B cell (primary cell): ENCODE measurements at regions not wholly inside any gene's neighbourhood (a gene's known extent, or its start where the extent isn't known, plus 50 kb on each side); places are given as distances from the start of the nearest gene placed in this dataset.

ENCODE experiments used
- ATAC-seq: fragments of 200-7000 bp; cut with Tn5 transposase; one replicate; pipeline ENCODE4 v1.10.0; 2021; ENCODE audit warnings: low read depth, mild to moderate bottlenecking, moderate number of reproducible peaks, moderate library complexity
- CTCF ChIA-PET: fragments of 350-600 bp; sonication (Branson Sonifier 250); formaldehyde crosslinking; loops from one replicate; lab custom pipeline; 2021; ENCODE audit warnings: antibody characterized with exemption, inconsistent platforms; lab: Charles Lee
- POLR2A ChIA-PET: fragments of 350-600 bp; sonication (Branson Sonifier 250); formaldehyde crosslinking; loops from one replicate; lab custom pipeline; 2021; ENCODE audit warnings: antibody characterized with exemption; lab: Charles Lee
- DNase-seq: peaks from one replicate; pipeline ENCODE4 v3.0.0; 2013
- H2AFZ ChIP-seq: 2 replicates; pipeline ENCODE4 v1.6.1; 2012; ENCODE audit warnings: mild to moderate bottlenecking, low read depth, low read length; ENCODE audit not compliant: insufficient read depth, poor library complexity, severe bottlenecking
- H3K27ac ChIP-seq, 2 donors: 1 replicate in 1 of 2; 2 replicates in 1 of 2; pipeline ENCODE4 v1.5.1; 2012 to 2013; ENCODE audit warnings: low read length in 2 of 2, mild to moderate bottlenecking in 2 of 2, moderate library complexity in 1 of 2
- H3K27me3 ChIP-seq, 4 experiments: fragments of 200-600 bp in 1 of 4; sonication (generic) in 1 of 4; replicated peaks in 1 of 4; 1 replicate in 2 of 4; 2 replicates in 2 of 4; pipeline versions ENCODE4 v1.6.1 to v1.7.0; 2013 to 2016; ENCODE audit warnings: low read length in 3 of 4, mild to moderate bottlenecking in 2 of 4, mixed read lengths in 1 of 4, moderate library complexity in 1 of 4; ENCODE audit not compliant: insufficient read depth in 4 of 4, control insufficient read depth in 3 of 4; ENCODE audit errors: control extremely low read depth in 1 of 4
- H3K36me3 ChIP-seq, 2 experiments: replicated peaks in 1 of 2; 1 replicate in 1 of 2; 2 replicates in 1 of 2; pipeline versions ENCODE4 v1.6.1 to v1.7.1; 2013; ENCODE audit warnings: low read length in 1 of 2; ENCODE audit not compliant: insufficient read depth in 2 of 2, control insufficient read depth in 1 of 2; ENCODE audit errors: control extremely low read depth in 1 of 2, extremely low read depth in 1 of 2
- H3K4me1 ChIP-seq, 2 donors: fragments of 200-600 bp in 1 of 2; sonication (generic) in 1 of 2; 1 replicate in 1 of 2; 2 replicates in 1 of 2; pipeline versions ENCODE4 v1.5.1 to v1.6.1; 2013 to 2017; ENCODE audit warnings: low read length in 2 of 2; ENCODE audit not compliant: control insufficient read depth in 2 of 2, insufficient read depth in 2 of 2
- H3K4me2 ChIP-seq: replicated peaks from 2 replicates; pipeline ENCODE3; 2012; ENCODE audit warnings: mild to moderate bottlenecking, low read depth, low read length; ENCODE audit not compliant: poor library complexity, severe bottlenecking
- H3K4me3 ChIP-seq, 5 experiments: fragments of 200-600 bp in 1 of 5; sonication (generic) in 1 of 5; 1 replicate in 3 of 5; 2 replicates in 2 of 5; pipeline versions ENCODE4 v1.5.1 to v1.7.0; 2011 to 2016; ENCODE audit warnings: low read length in 4 of 5, mild to moderate bottlenecking in 4 of 5, low read depth in 2 of 5, control low read depth in 1 of 5, moderate library complexity in 1 of 5; ENCODE audit not compliant: insufficient read depth in 1 of 5; ENCODE audit errors: control extremely low read depth in 1 of 5, extremely low read depth in 1 of 5
- H3K79me2 ChIP-seq: fragments of 200-600 bp; sonication (generic); one replicate; pipeline ENCODE4 v1.6.0; 2016; ENCODE audit warnings: low read length; ENCODE audit not compliant: control insufficient read depth, insufficient read depth
- H3K9ac ChIP-seq: fragments of 200-600 bp; sonication (generic); 2 replicates; pipeline ENCODE4 v1.6.1; 2017; ENCODE audit warnings: mild to moderate bottlenecking, low read length, moderate library complexity
- H3K9me3 ChIP-seq, 3 donors: one replicate each; pipeline versions ENCODE4 v1.6.1 to v1.7.1; 2013; ENCODE audit warnings: low read length in 2 of 3; ENCODE audit not compliant: control insufficient read depth in 2 of 3, insufficient read depth in 1 of 3; ENCODE audit errors: control extremely low read depth in 1 of 3
- H4K20me1 ChIP-seq: 2 replicates; pipeline ENCODE4 v1.6.0; 2012; ENCODE audit warnings: mild to moderate bottlenecking, low read length; ENCODE audit not compliant: insufficient read depth, control insufficient read depth, poor library complexity, severe bottlenecking
- H3K27ac Mint-ChIP-seq: one replicate; pipeline ENCODE4 v1.8.0; 2021; ENCODE audit warnings: mixed read lengths
- H3K27me3 Mint-ChIP-seq: one replicate; pipeline ENCODE4 v1.8.0; 2021; ENCODE audit warnings: mixed read lengths
- H3K4me1 Mint-ChIP-seq: one replicate; pipeline ENCODE4 v1.8.0; 2021; ENCODE audit warnings: mixed read lengths
- H3K4me3 Mint-ChIP-seq: one replicate; pipeline ENCODE4 v1.8.0; 2021; ENCODE audit warnings: mixed read lengths
- H3K9me3 Mint-ChIP-seq: one replicate; pipeline ENCODE4 v1.8.0; 2022; ENCODE audit warnings: mixed read lengths; ENCODE audit not compliant: insufficient read depth
- EZH2 ChIP-seq: IDR thresholded peaks from 2 replicates; pipeline ENCODE4 v1.6.1; 2012; ENCODE audit warnings: borderline replicate concordance, low read depth, mild to moderate bottlenecking, moderate library complexity, low read length; ENCODE audit not compliant: insufficient read depth, poor library complexity, severe bottlenecking
- WGBS: methylation state at CpG from one replicate; pipeline ENCODE4 v1.1.5; 2013; ENCODE audit warnings: missing lambda C conversion rate; ENCODE audit not compliant: insufficient coverage; 5-methylcytosine and 5-hydroxymethylcytosine counted together
- intact Hi-C: fragments of 100-400 bp; cut with micrococcal nuclease; formaldehyde crosslinking; loops from one replicate; pipeline ENCODE4 v1.10.0; 2022
- TF ChIP-seq, protein P1 (sequence below): fragments of 200-600 bp; IDR thresholded peaks from one replicate; pipeline ENCODE4 v1.8.0; 2022; ENCODE audit warnings: antibody characterized with exemption, mild to moderate bottlenecking

GRCh38 chr2:67727623-67728022 lies 330.5 kb downstream of the ETAA1 start:
- intact Hi-C loops, result no loop called here
- H3K4me3 ChIP-seq, result no peak overlapping the region
- peaks cover 0 to 2% (median 0%) of the 10 kb centered on the region in 4 experiments for H3K27me3 ChIP-seq
- H3K9me3 Mint-ChIP-seq, result no peaks in the 10 kb centered on the region
- H3K4me2 ChIP-seq, result no peak overlapping the region
- ATAC-seq (no peak), DNase-seq (no peak)
- H3K4me1 Mint-ChIP-seq, result no peaks in the 10 kb centered on the region
- no peaks in the 10 kb centered on the region for H4K20me1 ChIP-seq
- H3K9ac ChIP-seq, result no peak overlapping the region
- no peaks in the 10 kb centered on the region for H3K79me2 ChIP-seq
- no peak overlapping the region for H3K4me3 Mint-ChIP-seq
- 92% methylated on average over 2 of the region's 4 CpGs for WGBS
- H2AFZ ChIP-seq, result no peak overlapping the region
- no peak overlapping the region for H3K27ac Mint-ChIP-seq
- TF ChIP-seq, protein P1, sequence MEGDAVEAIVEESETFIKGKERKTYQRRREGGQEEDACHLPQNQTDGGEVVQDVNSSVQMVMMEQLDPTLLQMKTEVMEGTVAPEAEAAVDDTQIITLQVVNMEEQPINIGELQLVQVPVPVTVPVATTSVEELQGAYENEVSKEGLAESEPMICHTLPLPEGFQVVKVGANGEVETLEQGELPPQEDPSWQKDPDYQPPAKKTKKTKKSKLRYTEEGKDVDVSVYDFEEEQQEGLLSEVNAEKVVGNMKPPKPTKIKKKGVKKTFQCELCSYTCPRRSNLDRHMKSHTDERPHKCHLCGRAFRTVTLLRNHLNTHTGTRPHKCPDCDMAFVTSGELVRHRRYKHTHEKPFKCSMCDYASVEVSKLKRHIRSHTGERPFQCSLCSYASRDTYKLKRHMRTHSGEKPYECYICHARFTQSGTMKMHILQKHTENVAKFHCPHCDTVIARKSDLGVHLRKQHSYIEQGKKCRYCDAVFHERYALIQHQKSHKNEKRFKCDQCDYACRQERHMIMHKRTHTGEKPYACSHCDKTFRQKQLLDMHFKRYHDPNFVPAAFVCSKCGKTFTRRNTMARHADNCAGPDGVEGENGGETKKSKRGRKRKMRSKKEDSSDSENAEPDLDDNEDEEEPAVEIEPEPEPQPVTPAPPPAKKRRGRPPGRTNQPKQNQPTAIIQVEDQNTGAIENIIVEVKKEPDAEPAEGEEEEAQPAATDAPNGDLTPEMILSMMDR, result no peak
- TF ChIP-seq EZH2, result no peak
- no peaks in the 10 kb centered on the region for H3K9me3 ChIP-seq
- H3K36me3 ChIP-seq, result no peaks in the 10 kb centered on the region
- ChIA-PET CTCF (no interaction called here), POLR2A (no interaction called here)
- H3K4me1 ChIP-seq, result no peaks in the 10 kb centered on the region
- no peak overlapping the region for H3K27ac ChIP-seq
- peaks cover 13% of the 10 kb centered on the region for H3K27me3 Mint-ChIP-seq

- H3K27ac ChIP-seq, result no peak overlapping the region
- intact Hi-C loops, result no loop called here
- POLR2A ChIA-PET, result no interaction called here
Measured at GRCh38 chr2:67729474-67729873, 332.3 kb downstream of the ETAA1 start.

More at GRCh38 chr2:67729474-67729873, 332.3 kb downstream of the ETAA1 start:
- peaks cover 0 to 2% (median 0%) of the 10 kb centered on the region in 4 experiments for H3K27me3 ChIP-seq
- DNase-seq (no peak), ATAC-seq (no peak)
- Mint-ChIP-seq H3K4me3 (no peak overlapping the region), H3K27ac (no peak overlapping the region), H3K4me1 (no peaks in the 10 kb centered on the region), H3K9me3 (no peaks in the 10 kb centered on the region), H3K27me3 (peaks cover 12% of the 10 kb centered on the region)
- no peaks in the 10 kb centered on the region for H3K36me3 ChIP-seq
- 69% methylated on average over 3 of the region's 3 CpGs for WGBS
- no peaks in the 10 kb centered on the region for H4K20me1 ChIP-seq
- TF ChIP-seq, protein P1, result no peak
- TF ChIP-seq EZH2, result no peak
- no peak overlapping the region for H3K9ac ChIP-seq
- H3K4me3 ChIP-seq, result no peak overlapping the region
- H3K4me2 ChIP-seq, result no peak overlapping the region
- no peaks in the 10 kb centered on the region for H3K4me1 ChIP-seq
- no peaks in the 10 kb centered on the region for H3K9me3 ChIP-seq
- CTCF ChIA-PET, result no interaction called here
- H2AFZ ChIP-seq, result no peak overlapping the region
- no peaks in the 10 kb centered on the region for H3K79me2 ChIP-seq
